ENCODE measurements at regions not wholly inside any gene's neighbourhood (a gene's known extent, or its start where the extent isn't known, plus 50 kb on each side); places are given as distances from the start of the nearest gene placed in this dataset.

DNA sequence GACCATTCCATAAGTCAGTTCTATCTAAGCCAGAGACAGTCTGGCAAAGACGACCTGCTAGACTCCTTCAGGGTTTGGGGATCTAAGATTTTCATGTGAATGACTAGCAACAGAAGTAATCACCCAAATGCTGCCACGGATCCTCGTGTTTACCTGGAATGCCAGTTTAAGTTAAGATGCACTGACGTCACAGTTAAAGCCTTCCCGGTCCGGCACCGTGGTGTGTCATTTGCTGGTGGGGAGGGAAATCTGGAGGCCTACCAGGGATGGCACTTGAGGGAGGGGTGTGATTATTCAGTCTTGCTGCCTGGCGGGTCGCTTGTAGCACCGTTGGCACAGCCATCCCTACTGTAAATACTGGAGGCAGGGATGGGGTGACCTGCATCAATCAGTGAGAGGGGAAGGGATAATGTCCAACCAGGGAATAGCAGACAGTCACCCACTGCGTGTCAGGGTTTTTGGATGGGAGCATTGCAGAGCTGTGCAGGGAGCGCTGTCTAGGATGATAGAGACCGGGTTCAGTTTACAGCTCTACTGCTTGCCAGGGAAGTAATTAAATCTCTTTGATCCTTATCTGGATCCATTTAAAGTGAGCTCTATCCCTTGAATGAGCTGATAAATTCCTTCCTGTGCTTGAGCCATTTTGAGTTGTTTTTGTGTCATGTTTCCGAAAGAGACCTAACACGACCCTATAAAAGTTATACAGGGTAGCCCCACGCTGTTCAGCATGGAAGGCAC, 764.7 kb upstream of the EEF2KMT start:
- no peak for DNase-seq

DNA sequence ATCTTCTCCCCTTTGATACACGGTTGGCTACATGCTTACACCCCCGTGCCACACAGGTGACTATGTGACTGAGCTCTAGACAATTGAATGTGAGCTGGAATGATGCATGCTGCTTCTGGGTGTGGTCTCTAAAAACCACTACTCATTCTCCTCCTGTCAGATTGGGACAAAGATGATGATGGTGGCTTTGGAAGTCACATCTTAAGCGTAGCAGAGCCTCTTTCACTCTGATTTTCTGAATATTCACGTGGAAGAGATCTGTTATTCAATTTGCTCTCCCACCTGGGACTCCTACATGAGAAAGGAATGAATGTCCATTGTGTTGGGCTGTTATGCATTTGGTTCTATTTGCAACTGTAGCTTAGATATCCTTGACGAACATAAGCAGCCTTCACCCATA, 763.6 kb upstream of the EEF2KMT start:
- DNase-seq, result no peak

DNA sequence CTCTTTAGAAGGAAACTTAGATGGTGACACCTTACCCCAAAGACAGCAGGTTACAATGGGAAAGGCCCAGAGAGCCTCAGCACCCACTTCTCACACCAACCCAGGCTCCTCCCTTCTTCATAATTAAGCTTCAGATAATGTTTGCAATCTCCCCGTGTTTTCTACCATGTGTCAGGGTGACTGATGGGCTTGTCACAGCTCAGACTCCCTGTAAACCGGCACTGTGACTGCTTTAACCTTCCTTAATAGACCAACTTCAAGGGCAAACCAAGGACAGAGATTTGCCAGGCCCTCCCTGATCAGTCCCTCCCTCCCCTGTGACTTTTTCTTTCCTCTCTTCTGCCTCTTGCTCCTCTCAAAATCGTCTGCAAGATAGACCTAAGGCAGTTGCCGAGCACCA, 760.6 kb upstream of the EEF2KMT start:
- no peak for DNase-seq

DNA sequence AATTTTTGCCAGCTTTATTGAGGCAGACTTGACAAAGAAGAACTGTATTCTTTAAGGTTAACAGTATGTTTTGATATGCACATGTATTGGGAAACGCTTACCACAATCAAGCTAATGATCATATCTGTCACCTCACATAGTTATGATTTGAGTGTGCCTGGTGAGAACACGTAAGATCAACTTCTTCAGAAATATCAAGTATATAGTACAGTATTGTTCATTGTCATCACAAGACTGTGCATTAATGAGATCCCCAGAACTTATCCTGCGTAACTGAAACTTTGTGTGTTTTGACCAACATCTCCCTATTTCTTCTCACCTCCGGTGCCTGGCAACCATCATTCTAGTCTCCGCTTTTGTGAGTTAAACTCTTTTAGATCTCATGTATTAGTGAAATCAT, 756.4 kb upstream of the EEF2KMT start:
- peak; percentile 35 for DNase-seq

DNA sequence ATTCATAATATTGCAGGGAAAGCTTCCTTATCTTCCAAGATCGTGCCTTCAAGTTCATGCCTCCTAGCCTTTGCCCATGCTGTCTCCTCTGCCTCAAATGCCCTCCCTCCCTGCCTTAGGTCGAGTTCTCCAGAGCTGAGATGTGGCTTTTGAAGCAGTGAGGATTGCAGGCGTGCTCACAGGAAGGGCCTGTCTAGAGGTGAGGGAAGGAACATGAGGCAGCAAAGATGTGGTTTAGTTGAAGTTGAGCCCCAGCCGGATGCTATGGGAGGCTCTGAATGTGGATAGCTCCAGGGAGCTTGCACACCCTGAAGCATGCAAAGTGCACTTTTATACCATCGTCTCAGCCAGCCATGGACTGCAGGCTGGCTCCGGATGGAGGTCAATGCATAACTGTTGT, 754.6 kb upstream of the EEF2KMT start:
- no peak for DNase-seq

DNA sequence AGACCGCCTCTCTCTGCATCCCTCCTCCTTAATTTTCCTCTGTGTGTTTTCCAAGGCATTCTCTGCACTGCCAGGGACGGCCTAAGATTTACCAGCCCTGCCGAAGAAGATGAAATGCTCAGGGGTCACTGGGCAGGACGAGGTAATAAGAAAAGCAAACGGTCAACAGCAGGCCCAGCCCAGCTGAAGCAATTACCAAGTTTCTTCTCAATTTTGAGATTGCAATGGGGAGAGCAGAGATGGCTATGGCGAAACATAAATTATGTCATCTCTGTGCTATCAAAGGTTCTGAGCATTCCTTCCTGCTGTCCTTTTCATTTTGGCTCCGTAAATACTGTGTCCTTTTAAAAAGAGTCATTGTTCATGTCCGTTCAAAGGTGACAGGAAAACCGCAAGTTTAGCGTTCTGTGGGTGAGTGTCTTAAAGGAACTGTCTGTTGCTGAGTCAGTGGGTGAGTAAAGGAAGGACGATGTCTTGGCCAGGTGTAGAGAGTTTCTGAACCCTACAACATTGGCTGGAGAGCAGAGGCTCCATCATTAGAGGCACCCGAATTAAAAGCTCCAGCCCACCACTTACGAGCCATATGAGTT, 753.9 kb upstream of the EEF2KMT start:
- DNase-seq, result no peak

DNA sequence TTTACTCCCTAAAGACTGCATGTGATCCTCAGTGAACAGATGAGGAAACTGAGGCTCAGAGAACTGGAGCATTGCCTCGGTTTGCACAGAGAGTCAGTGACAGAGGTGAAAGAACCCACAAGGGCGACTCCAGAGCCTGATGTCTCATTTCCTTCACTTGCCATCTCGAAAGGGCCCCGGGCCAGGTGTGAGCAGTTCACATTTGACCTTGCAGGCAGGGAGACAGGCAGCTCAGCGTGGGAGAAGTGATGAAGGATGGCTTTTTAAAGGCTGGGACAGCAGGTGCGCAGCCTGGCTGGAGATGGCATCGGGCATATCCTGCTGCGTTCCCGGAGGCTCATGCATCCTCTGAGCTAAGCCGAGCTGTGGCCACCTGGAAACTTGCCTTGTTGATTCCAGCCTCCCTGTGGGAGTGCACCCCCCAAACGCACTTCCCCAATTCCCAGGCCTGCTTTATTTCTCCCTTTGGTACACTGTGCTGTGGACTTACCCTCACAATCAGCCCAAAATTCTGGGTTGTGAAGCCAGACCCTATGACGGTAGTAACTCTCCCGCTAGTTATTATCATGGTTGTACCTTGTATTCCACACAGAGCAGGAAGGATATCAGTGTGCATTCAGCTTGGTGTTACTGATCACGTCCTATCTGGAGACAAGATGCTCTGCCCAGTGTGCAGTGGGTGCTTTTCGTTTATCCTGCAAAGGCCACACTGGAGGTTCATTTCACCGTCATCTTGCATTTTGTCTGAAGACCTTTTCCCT, 753.2 kb upstream of the EEF2KMT start:
- no peak for DNase-seq

DNA sequence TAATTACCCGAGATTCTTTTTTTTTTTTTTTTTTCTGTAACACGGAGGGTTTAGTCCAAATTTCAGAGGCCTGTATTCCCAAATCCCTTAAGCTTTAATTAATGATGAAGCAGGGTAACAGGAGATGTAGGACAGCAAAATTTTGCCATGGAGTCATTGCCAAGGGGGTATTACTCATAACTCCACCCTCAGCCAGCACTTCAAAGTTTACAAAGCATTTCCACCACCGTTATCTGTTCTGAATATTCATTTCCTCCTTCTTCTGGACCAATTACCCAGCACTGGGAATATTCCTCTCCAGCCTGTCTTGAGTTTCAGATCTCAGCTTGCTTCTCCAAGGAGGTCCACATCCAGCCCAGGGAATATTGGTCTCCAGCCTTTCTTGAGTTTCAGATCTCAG, 747.5 kb upstream of the EEF2KMT start:
- DNase-seq, result no peak

DNA sequence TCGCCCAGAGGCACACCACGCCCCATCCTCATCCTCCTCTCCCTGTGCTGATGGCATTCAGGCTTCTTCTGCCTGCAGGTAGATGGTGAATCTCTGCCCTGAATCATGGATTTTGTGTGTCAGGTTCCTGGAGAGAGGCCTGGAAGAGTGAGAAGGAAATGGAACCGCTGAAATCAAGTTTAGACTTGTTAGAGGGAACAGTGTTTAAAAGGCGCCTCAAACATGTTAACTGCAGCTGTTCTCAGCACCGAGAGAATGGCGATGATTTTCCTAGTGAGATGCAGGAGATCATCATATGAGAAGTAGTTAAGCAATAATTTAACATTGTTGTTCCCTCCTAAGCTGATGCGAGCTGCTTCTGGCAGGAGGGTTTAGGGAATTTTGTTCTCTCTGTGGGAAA, 744.4 kb upstream of the EEF2KMT start:
- DNase-seq, result no peak

DNA sequence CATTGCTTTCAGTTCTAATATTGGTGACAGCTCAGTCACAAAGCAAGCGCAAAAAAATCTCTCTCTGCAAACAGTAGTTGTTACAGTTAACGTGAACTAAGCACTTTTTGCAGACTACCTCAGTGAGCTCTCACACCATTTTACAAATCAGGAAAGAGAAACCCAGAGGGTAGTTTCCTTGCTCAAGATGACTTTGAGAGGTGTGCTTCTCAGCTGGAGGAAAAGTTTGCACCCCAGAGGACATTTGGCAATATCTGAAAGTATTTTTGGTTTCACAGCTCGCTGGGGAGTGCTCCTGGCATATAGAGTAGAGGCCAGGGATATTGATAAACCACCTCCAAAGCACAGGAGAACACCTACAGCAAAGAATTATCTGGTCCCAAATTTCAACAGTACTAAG, 741.1 kb upstream of the EEF2KMT start:
- no peak for DNase-seq

DNA sequence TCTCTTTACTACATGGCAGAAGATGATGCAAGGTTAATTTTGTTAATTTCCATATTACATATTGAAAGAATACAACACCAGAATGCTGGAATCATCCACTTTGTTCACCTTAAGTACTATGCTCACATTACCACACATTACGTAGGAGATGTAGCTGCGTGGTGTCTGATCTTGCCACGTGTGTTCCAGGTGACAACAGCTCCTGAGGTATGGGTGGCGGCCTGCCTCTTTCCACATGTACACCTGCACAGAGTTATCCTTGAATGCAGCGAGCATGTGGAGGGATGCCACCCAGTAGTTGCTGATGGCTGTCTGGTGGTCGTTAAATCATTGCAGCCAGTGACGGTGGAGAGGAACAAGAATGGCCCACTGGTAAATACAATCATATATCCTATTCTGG, 740.5 kb upstream of the EEF2KMT start:
- DNase-seq, result no peak

DNA sequence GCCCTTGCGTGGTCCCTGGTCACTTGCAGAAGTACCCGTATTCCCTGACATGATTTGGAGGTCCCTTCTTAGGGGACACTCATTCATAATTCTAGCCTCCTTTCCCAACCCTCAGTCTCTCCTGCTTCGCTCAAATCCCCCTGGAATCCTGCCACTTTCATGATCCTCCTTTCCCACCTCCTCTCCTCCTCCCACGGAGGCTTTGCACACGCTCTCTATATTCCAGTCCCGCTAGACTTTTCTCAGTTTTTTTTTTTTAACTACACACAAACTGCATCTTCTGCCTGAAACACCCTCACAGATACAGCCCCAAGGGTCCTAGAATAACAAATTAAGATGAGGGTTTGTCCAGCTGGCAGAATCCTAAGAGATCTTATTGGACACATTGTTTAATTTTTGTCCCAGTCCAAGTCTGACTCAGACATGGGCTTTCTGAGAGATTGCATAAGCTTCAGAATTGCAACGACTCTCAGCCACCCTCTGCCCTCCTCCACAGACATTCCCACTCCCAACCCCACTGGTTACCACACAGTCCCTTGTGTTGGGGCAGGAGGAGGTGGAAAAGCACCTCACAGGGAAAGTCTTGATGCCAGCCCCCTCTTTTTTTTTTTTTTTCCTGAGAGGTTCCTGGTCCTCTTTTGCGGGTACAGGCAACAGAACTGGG, 739.5 kb upstream of the EEF2KMT start:
- no peak for DNase-seq

DNA sequence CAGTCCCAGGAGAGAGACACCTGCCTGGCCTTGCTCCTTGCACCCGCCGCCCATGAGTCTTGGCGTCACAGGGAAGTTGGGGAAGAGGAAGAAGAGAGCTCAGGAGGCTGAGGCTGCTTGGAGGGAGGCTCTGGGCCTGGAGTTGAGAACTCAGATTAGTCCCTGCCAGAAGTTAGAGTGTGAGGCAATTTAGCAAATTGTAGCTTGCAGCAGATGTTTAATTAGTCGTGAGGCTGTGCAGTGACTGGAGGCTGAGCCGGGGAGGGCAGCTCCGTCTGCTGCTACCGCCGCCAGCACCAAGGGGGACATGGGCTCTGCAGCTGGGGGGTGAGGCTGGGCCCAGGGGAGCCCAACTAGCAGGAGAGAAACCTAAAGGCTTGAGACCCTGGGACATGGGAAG, 738.3 kb upstream of the EEF2KMT start:
- no peak for DNase-seq

DNA sequence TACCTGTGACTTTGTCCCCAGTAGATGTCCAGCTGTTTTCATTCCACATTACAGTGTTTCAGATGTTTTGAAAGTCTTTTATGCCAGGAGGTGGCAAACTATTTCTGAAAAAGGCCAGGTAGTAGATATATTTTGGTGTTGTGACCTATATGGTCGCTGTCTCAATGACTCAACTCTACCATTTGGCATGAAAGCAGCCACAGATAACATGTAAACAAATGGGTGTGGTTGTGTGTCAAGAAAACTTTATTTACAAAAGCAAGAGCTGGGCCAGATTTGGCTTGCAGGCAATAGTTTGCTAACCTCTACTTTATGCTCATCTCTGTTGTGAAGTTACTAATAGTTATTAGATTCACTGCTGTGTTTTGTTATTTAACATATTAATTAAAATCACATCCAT, 728.7 kb upstream of the EEF2KMT start:
- no peak for DNase-seq

DNA sequence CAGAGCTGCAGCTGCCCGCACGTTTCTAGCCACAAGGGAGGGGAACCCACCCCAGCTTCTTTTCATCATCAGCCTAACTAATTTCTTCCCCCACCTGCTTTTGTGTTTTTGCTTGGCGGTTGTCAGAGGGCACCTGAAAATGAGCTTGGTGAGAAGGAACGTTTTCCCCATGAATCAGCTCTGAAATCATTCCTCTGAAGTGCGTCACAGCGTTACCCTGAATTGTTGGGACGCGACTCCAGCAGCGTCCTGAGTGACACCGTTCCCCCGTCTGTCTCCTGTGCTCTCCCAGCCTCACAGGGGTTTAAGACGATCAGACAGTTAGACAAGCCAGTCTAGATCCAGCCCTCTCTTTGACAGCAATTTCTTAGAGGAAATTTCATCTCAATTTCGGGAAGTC, 722.9 kb upstream of the EEF2KMT start:
- DNase-seq, result no peak

DNA sequence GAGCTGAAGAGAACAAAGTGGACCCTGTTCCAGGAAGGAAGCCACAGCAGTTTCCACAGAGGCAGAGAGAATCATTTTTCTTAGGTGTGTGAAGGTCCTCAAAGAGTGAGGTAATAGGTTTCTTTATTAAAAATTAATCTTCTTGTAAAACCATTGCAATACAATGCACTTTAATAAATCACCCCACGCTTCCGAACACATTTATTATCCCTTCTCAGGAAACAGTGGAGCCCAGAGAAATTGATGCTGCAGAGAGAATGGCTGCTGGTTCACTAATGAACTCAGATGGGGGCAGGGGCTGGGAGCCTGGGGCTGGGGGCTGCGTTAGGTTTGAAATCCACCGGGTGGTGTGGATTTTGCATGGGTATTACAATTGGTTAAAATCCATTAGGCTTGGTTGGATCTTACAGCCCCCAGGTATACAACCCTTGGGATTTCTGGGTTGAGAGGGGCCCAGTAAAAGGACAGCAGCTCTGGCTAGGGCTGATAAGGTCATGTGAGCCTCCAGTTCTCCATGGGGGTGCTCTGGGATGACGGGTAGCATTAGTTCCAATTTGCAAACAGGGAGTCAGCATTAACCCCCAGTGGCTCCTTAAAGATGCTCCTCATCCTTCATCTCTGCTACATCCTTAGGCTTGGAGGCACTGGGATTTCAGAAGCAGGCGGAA, 718.1 kb upstream of the EEF2KMT start:
- no peak for DNase-seq

DNA sequence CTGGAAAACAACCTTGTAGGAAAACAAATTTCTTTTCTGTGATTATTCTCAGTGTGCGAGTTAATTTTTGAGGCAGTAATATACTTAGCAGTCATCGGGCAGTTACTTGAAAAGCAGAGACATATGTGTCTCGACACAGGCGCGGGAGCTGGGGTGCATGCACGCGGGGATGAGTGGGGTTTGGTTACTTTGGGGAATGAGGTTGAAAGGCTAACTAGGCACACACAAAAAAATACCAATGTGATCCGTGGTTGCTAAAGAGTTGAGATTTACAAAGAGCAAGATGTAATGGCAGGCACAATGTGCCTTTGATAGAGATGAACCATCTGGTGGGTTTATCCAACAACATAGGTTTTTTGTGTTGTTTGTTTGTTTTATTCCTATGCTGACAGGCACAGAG, 703.8 kb upstream of the EEF2KMT start:
- DNase-seq, result no peak

DNA sequence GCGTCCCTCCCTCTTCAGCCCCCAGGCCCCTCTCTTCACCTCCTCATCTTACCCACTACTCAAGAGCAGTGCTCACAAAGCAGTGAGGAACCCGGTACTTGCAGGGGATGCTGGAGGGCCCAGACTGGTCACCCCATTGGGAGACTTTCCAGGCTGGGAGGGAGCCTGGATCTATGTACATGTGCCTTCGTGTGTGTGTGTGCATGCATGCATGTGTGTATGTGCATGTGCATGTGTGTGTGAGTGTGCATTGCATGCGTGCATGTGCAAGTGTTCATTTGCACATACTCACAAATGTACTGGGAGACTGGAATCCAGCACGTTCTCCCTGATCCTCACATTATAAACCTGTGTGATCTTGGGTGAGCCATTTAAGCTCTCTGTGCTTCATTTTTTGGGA, 696.0 kb upstream of the EEF2KMT start:
- no peak for DNase-seq

DNA sequence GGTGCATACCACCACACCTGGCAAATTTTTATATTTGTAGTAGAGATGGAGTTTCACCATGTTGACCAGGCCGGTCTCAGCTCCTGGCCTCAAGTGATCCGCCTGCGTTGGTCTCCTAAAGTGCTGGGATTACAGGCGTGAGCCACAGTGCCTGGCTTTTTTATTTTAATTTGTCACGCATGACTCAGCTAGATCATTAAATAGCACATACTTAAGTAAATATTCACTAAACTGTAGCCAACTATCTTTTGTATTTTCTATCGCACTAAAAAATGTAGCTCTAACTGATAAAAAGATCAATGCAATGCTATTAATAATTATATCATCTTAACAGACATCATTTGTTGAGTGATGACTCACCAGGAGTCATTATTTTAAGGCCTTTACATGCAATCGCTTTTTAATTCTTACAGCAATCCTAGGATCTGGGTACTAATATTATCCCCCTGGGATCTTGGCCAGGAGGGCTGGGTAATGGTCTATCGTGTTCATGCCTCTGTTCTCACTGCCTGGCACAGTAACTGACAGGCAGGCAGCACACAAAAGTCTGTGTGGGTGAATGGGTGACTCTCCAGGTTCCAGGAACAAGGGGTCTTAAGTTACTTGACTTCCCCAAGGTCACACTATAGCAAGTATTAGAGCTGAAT, 693.5 kb upstream of the EEF2KMT start:
- no peak for DNase-seq

DNA sequence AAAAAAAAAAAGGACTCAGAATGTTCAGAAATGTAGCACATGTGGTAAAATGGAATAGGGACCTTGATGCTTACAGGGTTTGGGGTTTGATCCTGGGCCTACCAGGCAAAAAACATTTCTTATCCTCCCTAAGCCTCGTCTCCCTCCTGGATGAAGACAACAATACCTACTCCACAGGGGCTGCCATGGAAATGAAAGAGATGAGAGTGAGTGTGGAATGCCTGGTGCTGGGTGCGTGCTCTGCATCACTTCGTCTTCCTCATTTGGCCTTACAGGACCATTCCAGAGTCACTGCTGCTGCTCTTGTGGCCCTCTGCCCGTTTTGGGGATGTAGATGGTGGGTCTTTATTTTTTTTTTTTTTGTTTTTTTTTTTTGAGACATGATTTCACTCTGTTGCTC, 692.9 kb upstream of the EEF2KMT start:
- no peak for DNase-seq

DNA sequence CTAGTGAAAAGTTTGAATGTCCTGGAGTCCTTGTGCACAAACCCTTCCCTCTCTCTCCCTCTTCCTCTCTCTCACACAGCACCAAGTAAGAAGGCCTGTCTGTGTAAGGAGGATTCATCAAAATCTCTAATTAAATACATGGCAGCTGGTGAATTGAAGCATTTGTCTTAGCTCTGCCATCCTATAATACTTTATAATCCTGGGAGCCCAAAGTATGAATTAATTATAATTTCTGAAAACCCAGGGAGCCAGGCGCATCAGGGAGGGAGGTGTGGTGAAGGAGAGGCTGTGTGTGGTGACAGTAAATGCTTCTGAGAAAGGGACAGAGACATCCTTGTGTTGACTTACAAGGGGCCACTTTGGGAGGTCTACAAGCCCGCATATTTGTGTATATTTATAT, 691.4 kb upstream of the EEF2KMT start:
- DNase-seq, result no peak

DNA sequence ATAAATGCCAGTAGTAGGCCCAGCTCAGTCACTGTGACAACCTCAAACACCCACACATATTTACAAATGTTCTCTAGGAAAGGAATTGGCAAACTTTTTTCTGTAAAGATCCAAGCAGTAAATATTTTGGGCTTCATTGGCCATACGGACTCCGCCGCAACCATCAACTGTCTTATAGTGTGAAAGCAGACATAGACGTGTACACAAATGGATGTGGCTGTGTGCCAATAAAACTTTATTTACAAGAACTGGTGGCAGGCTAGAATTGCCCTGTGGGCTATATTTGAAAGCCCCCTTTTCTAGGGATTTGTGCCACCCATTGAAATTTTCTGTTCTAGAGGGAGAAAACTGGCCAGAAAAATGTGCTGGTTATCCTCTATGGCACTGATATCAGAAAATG, 683.8 kb upstream of the EEF2KMT start:
- DNase-seq, result no peak

DNA sequence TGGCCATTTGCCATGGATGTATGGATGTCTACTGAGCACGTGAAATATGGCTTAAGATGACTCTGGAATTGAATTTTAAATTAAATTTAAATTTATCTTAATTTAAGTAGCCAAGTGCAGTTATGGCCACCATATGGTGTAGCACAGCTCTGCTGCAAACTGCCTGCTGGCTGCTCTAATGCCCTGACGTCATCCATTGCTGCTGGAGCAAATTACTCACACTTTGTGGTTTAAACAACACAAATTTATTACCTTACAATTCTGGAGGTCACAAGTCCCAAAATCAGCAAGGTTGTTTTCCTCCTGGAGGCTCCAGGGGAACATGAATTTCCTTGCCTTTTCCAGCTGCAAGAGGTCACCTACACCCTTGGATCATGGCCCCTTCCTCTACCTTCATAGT, 679.3 kb upstream of the EEF2KMT start:
- DNase-seq, result no peak
